ENCODE measurements at regions not wholly inside any gene's neighbourhood (a gene's known extent, or its start where the extent isn't known, plus 50 kb on each side); places are given as distances from the start of the nearest gene placed in this dataset.
"Not testable (repeated sequence)": the region's sequence is repeated elsewhere in the genome, so short reads cannot be mapped to it uniquely, and the experiment has no call there.

GRCh38 chr2:12487253-12488004 lies 229.3 kb upstream of the TRIB2 start:
- no peak for DNase-seq

GRCh38 chr2:12488352-12489318 lies 228.1 kb upstream of the TRIB2 start:
- no peak for DNase-seq

GRCh38 chr2:12490641-12491040 lies 226.1 kb upstream of the TRIB2 start:
- no peak for DNase-seq

GRCh38 chr2:12492360-12492759 lies 224.4 kb upstream of the TRIB2 start:
- not testable (repeated sequence) for DNase-seq

- no peak for DNase-seq
These were observed 223.7 kb upstream of the TRIB2 start for GRCh38 chr2:12493031-12493513.

- no peak for DNase-seq
These were observed 221.4 kb upstream of the TRIB2 start for GRCh38 chr2:12495247-12495868.

- DNase-seq: no peak
These were observed 218.4 kb upstream of the TRIB2 start for GRCh38 chr2:12498286-12498685.

GRCh38 chr2:12498704-12499103 lies 218.0 kb upstream of the TRIB2 start:
- DNase-seq: no peak

- DNase-seq: no peak
These were observed 215.8 kb upstream of the TRIB2 start for GRCh38 chr2:12500899-12501298.

GRCh38 chr2:12501469-12502158 lies 215.1 kb upstream of the TRIB2 start:
- DNase-seq: no peak

GRCh38 chr2:12502759-12503158 lies 214.0 kb upstream of the TRIB2 start:
- no peak for DNase-seq

GRCh38 chr2:12504443-12504842 lies 212.3 kb upstream of the TRIB2 start:
- no peak for DNase-seq

- no peak for DNase-seq
These were observed 209.9 kb upstream of the TRIB2 start for GRCh38 chr2:12506846-12507245.

- DNase-seq: no peak
These were observed 209.4 kb upstream of the TRIB2 start for GRCh38 chr2:12507295-12507694.

GRCh38 chr2:12510070-12510469 lies 206.7 kb upstream of the TRIB2 start:
- no peak for DNase-seq

GRCh38 chr2:12513339-12513738 lies 203.4 kb upstream of the TRIB2 start:
- DNase-seq: no peak

- no peak for DNase-seq
These were observed 202.6 kb upstream of the TRIB2 start for GRCh38 chr2:12514168-12514567.

GRCh38 chr2:12514631-12515437 lies 201.9 kb upstream of the TRIB2 start:
- DNase-seq: no peak

- DNase-seq: no peak
These were observed 200.9 kb upstream of the TRIB2 start for GRCh38 chr2:12515871-12516270.

GRCh38 chr2:12533337-12534005 lies 183.3 kb upstream of the TRIB2 start:
- no peak for DNase-seq

Data from amygdala (tissue), 56 donors.